ENCODE measurements at regions not wholly inside any gene's neighbourhood (a gene's known extent, or its start where the extent isn't known, plus 50 kb on each side); places are given as distances from the start of the nearest gene placed in this dataset.
"Not testable (repeated sequence)": the region's sequence is repeated elsewhere in the genome, so short reads cannot be mapped to it uniquely, and the experiment has no call there.

DNA sequence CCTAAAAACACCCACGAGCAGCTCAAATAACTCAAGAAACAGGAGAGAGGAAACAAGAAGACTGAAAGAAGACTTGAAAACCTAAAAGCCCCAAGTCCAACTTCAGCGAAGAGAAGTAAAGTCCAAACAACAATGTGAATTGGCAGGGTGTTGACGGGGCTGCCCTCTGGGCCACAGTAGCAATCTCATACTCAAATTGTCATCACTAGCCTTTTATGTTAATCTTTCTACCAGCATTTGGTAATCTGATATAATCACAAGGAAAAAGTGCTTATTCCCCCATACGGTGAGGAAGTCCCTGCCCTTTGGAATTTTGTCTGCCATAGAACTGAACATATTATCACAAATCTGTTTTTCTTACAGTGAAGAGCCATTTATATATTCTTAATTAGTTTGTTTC lies 51.5 kb upstream of the IFNE start:
- no peak for DNase-seq
- H3K27me3 Mint-ChIP-seq: no peaks in the 10 kb centered on the region

GRCh38 chr9:21535396-21535795 lies 53.3 kb upstream of the IFNE start:
- DNase-seq: no peak
- peaks cover 21% of the 10 kb centered on the region for H3K36me3 Mint-ChIP-seq
- no peak overlapping the region for H3K4me3 Mint-ChIP-seq
- H3K9me3 Mint-ChIP-seq: peaks cover 8% of the 10 kb centered on the region
- H3K27me3 Mint-ChIP-seq: no peaks in the 10 kb centered on the region
- peaks cover 6% of the 10 kb centered on the region for H3K4me1 Mint-ChIP-seq
- H3K27ac Mint-ChIP-seq: no peak overlapping the region

More for the DNA sequence above, 51.5 kb upstream of the IFNE start:
- Mint-ChIP-seq H3K36me3 (peaks cover 27% of the 10 kb centered on the region), H3K4me3 (no peak overlapping the region), H3K4me1 (peaks cover 6% of the 10 kb centered on the region), H3K9me3 (peaks cover 7% of the 10 kb centered on the region), H3K27ac (no peak overlapping the region)

DNA sequence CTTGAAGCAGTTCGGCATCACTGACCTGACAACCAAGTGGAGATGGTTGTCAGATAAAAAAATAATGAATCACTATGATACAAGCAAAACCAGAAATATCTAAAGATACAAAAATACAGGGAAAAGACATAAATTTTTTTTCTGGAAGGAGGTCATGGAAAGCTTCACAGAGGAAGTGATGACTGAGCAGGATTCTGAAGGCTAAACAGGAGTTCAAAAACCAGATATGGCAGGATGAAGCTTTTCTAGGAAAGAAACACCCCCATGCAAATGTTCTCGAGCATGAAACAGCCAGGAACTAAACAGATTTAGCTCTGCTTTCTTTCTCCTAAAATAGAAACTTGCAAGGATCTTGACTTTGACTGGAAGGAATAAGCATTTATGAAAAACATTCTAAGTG lies 60.7 kb upstream of the IFNE start:
- Mint-ChIP-seq H3K36me3 (peaks cover 17% of the 10 kb centered on the region), H3K9me3 (peaks cover 9% of the 10 kb centered on the region), H3K27me3 (no peaks in the 10 kb centered on the region), H3K4me1 (peaks cover 13% of the 10 kb centered on the region), H3K27ac (no peak overlapping the region), H3K4me3 (no peak overlapping the region)
- DNase-seq: no peak

GRCh38 chr9:21543187-21543586 lies 61.1 kb upstream of the IFNE start:
- peaks cover 17% of the 10 kb centered on the region for H3K36me3 Mint-ChIP-seq
- H3K9me3 Mint-ChIP-seq: peaks cover 9% of the 10 kb centered on the region
- H3K27me3 Mint-ChIP-seq: no peaks in the 10 kb centered on the region
- H3K27ac Mint-ChIP-seq: no peak overlapping the region
- H3K4me1 Mint-ChIP-seq: peaks cover 14% of the 10 kb centered on the region
- H3K4me3 Mint-ChIP-seq: no peak overlapping the region
- DNase-seq: no peak

DNA sequence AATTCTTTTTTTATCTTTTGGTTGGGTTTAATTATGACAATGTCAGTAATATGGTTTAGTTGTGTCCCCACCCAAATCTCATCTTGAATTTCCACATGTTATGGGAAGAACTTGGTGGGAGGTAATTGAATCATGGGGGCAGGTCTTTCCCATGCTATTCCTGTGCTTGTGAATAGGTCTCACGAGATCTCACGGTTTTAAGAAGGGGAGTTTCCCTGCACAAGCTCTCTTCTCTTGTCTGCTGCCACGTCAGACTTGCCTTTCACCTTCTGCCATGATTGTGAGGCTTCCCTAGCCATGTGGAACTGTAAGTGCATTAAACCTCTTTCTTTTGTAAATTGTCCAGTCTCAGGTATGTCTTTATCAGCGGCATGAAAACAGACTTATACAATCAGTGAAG lies 61.7 kb upstream of the IFNE start:
- H3K4me3 Mint-ChIP-seq, DNase-seq, H3K27me3 Mint-ChIP-seq, H3K27ac Mint-ChIP-seq, H3K9me3 Mint-ChIP-seq: not testable (repeated sequence)
- peaks cover 17% of the 10 kb centered on the region for H3K4me1 Mint-ChIP-seq
- peaks cover 16% of the 10 kb centered on the region for H3K36me3 Mint-ChIP-seq

- Mint-ChIP-seq H3K4me3 (no peak overlapping the region), H3K36me3 (peaks cover 23% of the 10 kb centered on the region), H3K9me3 (peaks cover 6% of the 10 kb centered on the region), H3K27ac (no peak overlapping the region), H3K4me1 (peaks cover 30% of the 10 kb centered on the region), H3K27me3 (no peaks in the 10 kb centered on the region)
- DNase-seq: no peak
Measured at GRCh38 chr9:21546949-21547348, 64.8 kb upstream of the IFNE start.

- Mint-ChIP-seq H3K4me3 (no peak overlapping the region), H3K9me3 (peaks cover 1% of the 10 kb centered on the region), H3K27me3 (no peaks in the 10 kb centered on the region), H3K36me3 (peaks cover 14% of the 10 kb centered on the region), H3K4me1 (peaks cover 27% of the 10 kb centered on the region), H3K27ac (no peak overlapping the region)
- DNase-seq: no peak
Measured at GRCh38 chr9:21549251-21549765, 67.2 kb upstream of the IFNE start.

DNA sequence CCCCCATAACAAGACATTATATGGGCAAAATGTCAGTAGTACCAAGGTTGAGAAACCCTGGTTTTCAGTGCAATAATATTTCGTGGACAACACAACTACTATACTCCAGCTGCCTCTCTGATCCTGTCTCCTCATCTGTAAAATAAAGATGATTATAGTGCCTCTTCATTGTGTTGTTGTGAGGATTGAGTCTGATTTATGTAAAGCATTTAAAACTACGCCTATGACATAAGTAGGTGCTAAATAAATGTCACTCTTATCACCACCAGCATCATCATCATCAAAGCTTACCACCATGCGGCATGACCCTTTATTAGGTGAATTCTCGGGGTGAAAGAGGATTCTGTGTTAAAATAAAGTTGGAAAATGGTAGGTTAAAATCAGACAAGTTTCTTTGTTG lies 67.8 kb upstream of the IFNE start:
- Mint-ChIP-seq H3K4me1 (peaks cover 31% of the 10 kb centered on the region), H3K36me3 (peaks cover 10% of the 10 kb centered on the region), H3K4me3 (no peak overlapping the region), H3K27me3 (no peaks in the 10 kb centered on the region), H3K9me3 (no peaks in the 10 kb centered on the region), H3K27ac (no peak overlapping the region)
- DNase-seq: no peak

- H3K9me3 Mint-ChIP-seq: no peaks in the 10 kb centered on the region
- peaks cover 36% of the 10 kb centered on the region for H3K4me1 Mint-ChIP-seq
- peaks cover 9% of the 10 kb centered on the region for H3K36me3 Mint-ChIP-seq
- no peak overlapping the region for H3K4me3 Mint-ChIP-seq
- no peak overlapping the region for H3K27ac Mint-ChIP-seq
- H3K27me3 Mint-ChIP-seq: peaks cover under 1% of the 10 kb centered on the region
- no peak for DNase-seq
Measured at GRCh38 chr9:21550392-21550791, 68.3 kb upstream of the IFNE start.

GRCh38 chr9:21551401-21551800 lies 69.3 kb upstream of the IFNE start:
- H3K27ac Mint-ChIP-seq: no peak overlapping the region
- peaks cover 7% of the 10 kb centered on the region for H3K27me3 Mint-ChIP-seq
- H3K36me3 Mint-ChIP-seq: peaks cover 13% of the 10 kb centered on the region
- H3K4me3 Mint-ChIP-seq: no peak overlapping the region
- H3K4me1 Mint-ChIP-seq: peaks cover 43% of the 10 kb centered on the region
- no peaks in the 10 kb centered on the region for H3K9me3 Mint-ChIP-seq
- no peak for DNase-seq

- Mint-ChIP-seq H3K27ac (no peak overlapping the region), H3K4me1 (peaks cover 49% of the 10 kb centered on the region), H3K36me3 (peaks cover 13% of the 10 kb centered on the region), H3K27me3 (peaks cover 15% of the 10 kb centered on the region), H3K9me3 (no peaks in the 10 kb centered on the region), H3K4me3 (no peak overlapping the region)
- DNase-seq: no peak
Measured at GRCh38 chr9:21552244-21553170, 70.4 kb upstream of the IFNE start.

GRCh38 chr9:21553441-21553840 lies 71.3 kb upstream of the IFNE start:
- Mint-ChIP-seq H3K4me3 (no peak overlapping the region), H3K36me3 (peaks cover 13% of the 10 kb centered on the region), H3K4me1 (peaks cover 53% of the 10 kb centered on the region), H3K27ac (no peak overlapping the region), H3K9me3 (no peaks in the 10 kb centered on the region), H3K27me3 (peaks cover 18% of the 10 kb centered on the region)
- DNase-seq: no peak

GRCh38 chr9:21554813-21555212 lies 72.7 kb upstream of the IFNE start:
- Mint-ChIP-seq H3K27me3 (peaks cover 20% of the 10 kb centered on the region), H3K9me3 (no peaks in the 10 kb centered on the region), H3K27ac (no peak overlapping the region), H3K4me1 (peaks cover 49% of the 10 kb centered on the region), H3K4me3 (no peak overlapping the region), H3K36me3 (peaks cover 9% of the 10 kb centered on the region)
- DNase-seq: no peak

DNA sequence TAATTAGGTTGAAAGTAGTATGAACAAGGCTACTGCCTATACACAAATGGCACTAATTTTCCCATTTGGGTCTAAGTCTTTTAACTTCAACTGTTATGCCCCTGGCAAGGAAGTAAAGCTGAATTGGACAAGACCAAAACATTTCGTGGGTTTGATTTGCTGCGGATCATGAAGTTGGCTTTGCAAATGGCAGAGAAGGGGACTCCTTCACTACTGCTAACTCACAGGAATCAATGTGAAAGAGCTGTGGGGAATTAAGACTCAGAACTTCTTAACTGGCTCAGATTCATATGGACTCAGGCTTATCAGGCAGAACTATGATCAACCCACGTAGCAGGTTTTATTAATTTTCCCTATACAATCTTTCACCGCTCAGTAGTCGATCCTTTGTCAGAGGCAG lies 73.8 kb upstream of the IFNE start:
- H3K9me3 Mint-ChIP-seq: no peaks in the 10 kb centered on the region
- no peak overlapping the region for H3K27ac Mint-ChIP-seq
- peaks cover 20% of the 10 kb centered on the region for H3K27me3 Mint-ChIP-seq
- H3K36me3 Mint-ChIP-seq: peaks cover 4% of the 10 kb centered on the region
- H3K4me1 Mint-ChIP-seq: peaks cover 50% of the 10 kb centered on the region
- H3K4me3 Mint-ChIP-seq: no peak overlapping the region
- DNase-seq: no peak

DNA sequence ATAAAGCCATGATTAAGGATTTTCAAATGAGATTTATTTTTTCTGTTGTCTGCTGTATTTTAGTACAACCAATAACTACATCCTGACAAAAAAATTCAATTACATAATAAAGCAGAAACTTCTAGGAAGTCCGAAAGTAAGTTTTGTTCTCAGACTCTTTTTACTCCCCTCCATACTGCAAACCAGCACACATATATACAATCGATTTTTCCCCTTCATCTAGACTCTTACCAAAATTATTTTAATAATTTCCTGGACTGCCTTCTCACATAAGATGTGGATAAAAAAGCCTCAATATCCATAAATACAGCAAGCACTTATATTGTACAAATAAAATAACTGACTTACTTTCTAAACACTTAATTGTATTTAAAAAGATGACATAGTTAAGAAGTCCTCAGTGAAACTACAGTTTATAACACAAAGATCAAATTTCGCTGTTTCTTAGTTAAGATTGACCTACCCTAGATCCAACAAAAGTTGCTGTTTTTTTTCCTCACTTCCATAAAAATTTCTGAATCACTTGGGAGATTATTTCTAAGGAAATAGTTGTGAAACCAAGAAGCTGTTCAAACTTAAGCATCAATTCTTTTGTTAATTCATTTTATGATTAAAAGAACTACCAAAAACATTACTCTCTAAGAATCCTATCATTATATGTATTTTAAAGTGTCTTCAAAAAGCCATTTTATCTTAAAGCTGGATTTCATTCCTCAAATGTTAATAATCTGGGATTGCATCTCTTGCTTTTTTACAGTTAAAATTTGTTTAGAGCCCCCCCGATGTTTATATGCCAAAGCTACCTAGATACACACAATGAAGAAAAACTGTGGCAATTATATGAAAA lies 74.7 kb upstream of the IFNE start:
- DNase-seq: no peak
- Mint-ChIP-seq H3K27me3 (peaks cover 20% of the 10 kb centered on the region), H3K36me3 (peaks cover 4% of the 10 kb centered on the region), H3K27ac (no peak overlapping the region), H3K9me3 (no peaks in the 10 kb centered on the region), H3K4me1 (peaks cover 49% of the 10 kb centered on the region), H3K4me3 (no peak overlapping the region)
